ENCODE measurements at regions not wholly inside any gene's neighbourhood (a gene's known extent, or its start where the extent isn't known, plus 50 kb on each side); places are given as distances from the start of the nearest gene placed in this dataset.

- SMC1A ChIA-PET (ENCODE audit: uncharacterized antibody, unreplicated experiment): interaction anchor here (0.8 to 1.9 kb wide), 6 partner anchors 8 to 42 kb away, joined by 3 to 4 read pairs (median 4); no protein-coding TSS in a partner anchor
- Histone ChIP-seq H3K4me3 (no peak overlapping the region), H2AFZ (ENCODE audit: control insufficient read depth, low read depth, low read length) (no peak overlapping the region), H3K4me1 (ENCODE audit: control insufficient read depth, insufficient read depth, low read length) (no peaks in the 10 kb centered on the region), H3K36me3 (ENCODE audit: control insufficient read depth in 2 of 2, insufficient read depth in 2 of 2, low read length in 1 of 2) (no peaks in the 10 kb centered on the region), H3K4me2 (ENCODE audit: control insufficient read depth, insufficient read depth) (no peak overlapping the region), H3K27ac (ENCODE audit: control insufficient read depth, insufficient read depth) (no peak overlapping the region), H3K27me3 (replicated peaks in 1 of 2; ENCODE audit: control insufficient read depth in 2 of 2, insufficient read depth in 2 of 2, low read length in 1 of 2) (no peaks in the 10 kb centered on the region), H3K9me3 (replicated peaks; ENCODE audit: control insufficient read depth, insufficient read depth, low read length) (no peaks in the 10 kb centered on the region), H4K20me1 (ENCODE audit: control insufficient read depth, insufficient read depth) (no peaks in the 10 kb centered on the region), H3K9ac (ENCODE audit: control insufficient read depth, insufficient read depth, low read length) (no peak overlapping the region), H3K79me2 (ENCODE audit: control insufficient read depth, insufficient read depth, low read length) (no peaks in the 10 kb centered on the region)
- RAD21 ChIA-PET (ENCODE audit: unreplicated experiment): interaction anchor here (0.9 to 1.4 kb wide), 3 partner anchors 10 to 39 kb away, joined by 3 read pairs; no protein-coding TSS in a partner anchor
- no peak for FAIRE-seq
- DNase-seq (ENCODE audit: low read depth, low spot score): no peak
- in situ Hi-C loops (cut with MboI) (no loop called here), intact Hi-C loops (cut with micrococcal nuclease; ENCODE audit: unreplicated experiment) (no loop called here)
- TF ChIP-seq, protein P1, sequence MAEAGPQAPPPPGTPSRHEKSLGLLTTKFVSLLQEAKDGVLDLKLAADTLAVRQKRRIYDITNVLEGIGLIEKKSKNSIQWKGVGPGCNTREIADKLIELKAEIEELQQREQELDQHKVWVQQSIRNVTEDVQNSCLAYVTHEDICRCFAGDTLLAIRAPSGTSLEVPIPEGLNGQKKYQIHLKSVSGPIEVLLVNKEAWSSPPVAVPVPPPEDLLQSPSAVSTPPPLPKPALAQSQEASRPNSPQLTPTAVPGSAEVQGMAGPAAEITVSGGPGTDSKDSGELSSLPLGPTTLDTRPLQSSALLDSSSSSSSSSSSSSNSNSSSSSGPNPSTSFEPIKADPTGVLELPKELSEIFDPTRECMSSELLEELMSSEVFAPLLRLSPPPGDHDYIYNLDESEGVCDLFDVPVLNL (IDR thresholded peaks at IDR 0.05; ENCODE audit: low read depth, low read length): no peak
- TF ChIP-seq RAD21 (IDR thresholded peaks at IDR 0.05; ENCODE audit: insufficient read depth, low read depth, low read length) (no peak), STAT1 (conservative IDR thresholded peaks at IDR 0.05) (no peak), PAX8 (IDR thresholded peaks at IDR 0.05) (no peak), LARP7 (IDR thresholded peaks at IDR 0.05) (no peak)
- BruUV-seq (replicated peaks): no TSS peak
- POLR2A ChIA-PET: interaction anchor here (1.1 to 1.5 kb wide), 2 partner anchors 10 to 21 kb away, joined by 3 read pairs; no protein-coding TSS in a partner anchor
- CTCF ChIA-PET: interaction anchor here (1.1 to 1.3 kb wide), 2 partner anchors 10 to 84 kb away, joined by 3 read pairs; no protein-coding TSS in a partner anchor
- ATAC-seq: no peak
Measured at GRCh38 chrX:27924718-27925117, 56.5 kb downstream of the DCAF8L1 start.

GRCh38 chrX:27924261-27924660 lies 57.0 kb downstream of the DCAF8L1 start:
- H3K27me3 ChIP-seq (replicated peaks in 1 of 2; ENCODE audit: control insufficient read depth in 2 of 2, insufficient read depth in 2 of 2, low read length in 1 of 2): no peaks in the 10 kb centered on the region
- no TSS peak for BruUV-seq (replicated peaks)
- intact Hi-C loops (cut with micrococcal nuclease; ENCODE audit: unreplicated experiment): no loop called here
- TF ChIP-seq BCLAF1 (IDR thresholded peaks at IDR 0.05): no peak
- no peak for TF ChIP-seq JUNB (IDR thresholded peaks at IDR 0.05)
- TF ChIP-seq BHLHE40 (IDR thresholded peaks at IDR 0.05; ENCODE audit: borderline replicate concordance in 1 of 2, low read depth in 2 of 2, low read length in 1 of 2): no peak
- no peak for TF ChIP-seq ZBED1 (IDR thresholded peaks at IDR 0.05; ENCODE audit: borderline replicate concordance)
- TF ChIP-seq STAT1 (conservative IDR thresholded peaks at IDR 0.05): no peak
- no peak for TF ChIP-seq NR2F1 (conservative IDR thresholded peaks at IDR 0.05)
- no peak for TF ChIP-seq ZNF622 (IDR thresholded peaks at IDR 0.05)
- TF ChIP-seq SP1 (IDR thresholded peaks at IDR 0.05; ENCODE audit: low read depth, low read length): no peak
- TF ChIP-seq, protein P2, sequence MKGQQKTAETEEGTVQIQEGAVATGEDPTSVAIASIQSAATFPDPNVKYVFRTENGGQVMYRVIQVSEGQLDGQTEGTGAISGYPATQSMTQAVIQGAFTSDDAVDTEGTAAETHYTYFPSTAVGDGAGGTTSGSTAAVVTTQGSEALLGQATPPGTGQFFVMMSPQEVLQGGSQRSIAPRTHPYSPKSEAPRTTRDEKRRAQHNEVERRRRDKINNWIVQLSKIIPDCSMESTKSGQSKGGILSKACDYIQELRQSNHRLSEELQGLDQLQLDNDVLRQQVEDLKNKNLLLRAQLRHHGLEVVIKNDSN (IDR thresholded peaks at IDR 0.05; ENCODE audit: borderline replicate concordance, extremely low read length, insufficient read depth, low read depth, low read length): no peak
- TF ChIP-seq IKZF1 (conservative IDR thresholded peaks at IDR 0.05): no peak

More at GRCh38 chrX:27924261-27924660, 57.0 kb downstream of the DCAF8L1 start:
- Histone ChIP-seq H3K27ac (ENCODE audit: control insufficient read depth, insufficient read depth) (no peak overlapping the region), H3K4me1 (ENCODE audit: control insufficient read depth, insufficient read depth, low read length) (no peaks in the 10 kb centered on the region), H3K4me3 (no peak overlapping the region), H3K4me2 (ENCODE audit: control insufficient read depth, insufficient read depth) (no peak overlapping the region), H3K79me2 (ENCODE audit: control insufficient read depth, insufficient read depth, low read length) (no peaks in the 10 kb centered on the region), H3K36me3 (ENCODE audit: control insufficient read depth in 2 of 2, insufficient read depth in 2 of 2, low read length in 1 of 2) (no peaks in the 10 kb centered on the region), H4K20me1 (ENCODE audit: control insufficient read depth, insufficient read depth) (no peaks in the 10 kb centered on the region), H3K9ac (ENCODE audit: control insufficient read depth, insufficient read depth, low read length) (no peak overlapping the region), H2AFZ (ENCODE audit: control insufficient read depth, low read depth, low read length) (no peak overlapping the region), H3K9me3 (replicated peaks; ENCODE audit: control insufficient read depth, insufficient read depth, low read length) (no peaks in the 10 kb centered on the region)
- WGBS (ENCODE audit: insufficient coverage, insufficient replicate concordance, low lambda C conversion rate, missing lambda C conversion rate): 46% methylated on average over 4 of the region's 4 CpGs
- in situ Hi-C loops (cut with MboI): no loop called here
- POLR2A ChIA-PET: interaction anchor here (1.1 to 1.5 kb wide), 2 partner anchors 9 to 21 kb away, joined by 3 read pairs; no protein-coding TSS in a partner anchor
- RAD21 ChIA-PET (ENCODE audit: unreplicated experiment): interaction anchor here (0.9 to 1.4 kb wide), 3 partner anchors 9 to 39 kb away, joined by 3 read pairs; no protein-coding TSS in a partner anchor
- CTCF ChIA-PET: interaction anchor here (1.0 to 1.3 kb wide), 3 partner anchors 9 to 140 kb away, joined by 3 read pairs; no protein-coding TSS in a partner anchor
- SMC1A ChIA-PET (ENCODE audit: uncharacterized antibody, unreplicated experiment): interaction anchor here (0.7 to 1.9 kb wide), 9 partner anchors 9 to 77 kb away, joined by 3 to 5 read pairs (median 4); no protein-coding TSS in a partner anchor
- FAIRE-seq: no peak
- ATAC-seq: peak; percentile 71
- DNase-seq (ENCODE audit: low read depth, low spot score): no peak

All from GM12878 (cell line).